Type B pancreatic cell (in vitro differentiated cells): ENCODE measurements at regions not wholly inside any gene's neighbourhood (a gene's known extent, or its start where the extent isn't known, plus 50 kb on each side); places are given as distances from the start of the nearest gene placed in this dataset.
A peak's percentile ranks its signal among the peaks of the same experiment; 100 is the strongest.
"Not testable (repeated sequence)": the region's sequence is repeated elsewhere in the genome, so short reads cannot be mapped to it uniquely, and the experiment has no call there.

Source experiments
- DNase-seq: peaks from one replicate; pipeline ENCODE4 v3.0.0; 2021; ENCODE audit warnings: mixed read lengths; ENCODE audit not compliant: unreplicated experiment; ENCODE audit errors: extremely low spot score
- H3K27ac Mint-ChIP-seq: 2 replicates; pipeline ENCODE4 v1.8.0; 2021; ENCODE audit warnings: mild to moderate bottlenecking, mixed read lengths
- H3K27me3 Mint-ChIP-seq: 2 replicates; pipeline ENCODE4 v1.8.0; 2021; ENCODE audit warnings: mixed read lengths
- H3K36me3 Mint-ChIP-seq: 2 replicates; pipeline ENCODE4 v1.8.0; 2021; ENCODE audit warnings: mixed read lengths
- H3K4me1 Mint-ChIP-seq: one replicate; pipeline ENCODE4 v1.8.0; 2021; ENCODE audit warnings: mixed read lengths; ENCODE audit not compliant: unreplicated experiment
- H3K4me3 Mint-ChIP-seq: 2 replicates; pipeline ENCODE4 v1.8.0; 2021; ENCODE audit warnings: mild to moderate bottlenecking, mixed read lengths
- H3K9me3 Mint-ChIP-seq: 2 replicates; pipeline ENCODE4 v1.8.0; 2021; ENCODE audit warnings: mixed read lengths
- TF ChIP-seq, protein P1 (sequence below): fragments of 200-600 bp; sonication (generic); conservative IDR thresholded peaks from 2 replicates; pipeline ENCODE4 v1.5.0; 2021; ENCODE audit warnings: antibody characterized with exemption, mild to moderate bottlenecking

DNA sequence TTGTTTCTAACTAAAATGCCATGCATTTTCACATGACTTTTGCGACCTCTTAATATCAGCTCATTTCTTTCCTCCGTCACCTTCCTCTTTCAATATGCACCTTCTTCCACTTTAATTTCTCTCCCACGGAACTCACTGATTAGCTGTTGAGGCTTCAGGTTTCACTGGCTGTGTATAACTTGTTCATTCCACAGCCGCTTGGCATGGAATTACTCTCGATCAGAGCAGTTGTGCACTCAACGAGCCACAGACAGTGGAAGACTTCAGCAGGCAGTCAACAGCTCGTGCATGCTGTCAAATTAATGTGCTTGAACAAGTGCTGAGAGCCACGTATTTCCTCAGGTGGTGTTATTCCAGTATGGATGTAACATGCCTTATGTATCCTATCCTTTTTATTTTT, 491.2 kb upstream of the DDX18 start:
- no peaks in the 10 kb centered on the region for H3K36me3 Mint-ChIP-seq
- no peak for DNase-seq
- H3K4me3 Mint-ChIP-seq, result peak overlapping the region; percentile 4
- TF ChIP-seq, protein P1, sequence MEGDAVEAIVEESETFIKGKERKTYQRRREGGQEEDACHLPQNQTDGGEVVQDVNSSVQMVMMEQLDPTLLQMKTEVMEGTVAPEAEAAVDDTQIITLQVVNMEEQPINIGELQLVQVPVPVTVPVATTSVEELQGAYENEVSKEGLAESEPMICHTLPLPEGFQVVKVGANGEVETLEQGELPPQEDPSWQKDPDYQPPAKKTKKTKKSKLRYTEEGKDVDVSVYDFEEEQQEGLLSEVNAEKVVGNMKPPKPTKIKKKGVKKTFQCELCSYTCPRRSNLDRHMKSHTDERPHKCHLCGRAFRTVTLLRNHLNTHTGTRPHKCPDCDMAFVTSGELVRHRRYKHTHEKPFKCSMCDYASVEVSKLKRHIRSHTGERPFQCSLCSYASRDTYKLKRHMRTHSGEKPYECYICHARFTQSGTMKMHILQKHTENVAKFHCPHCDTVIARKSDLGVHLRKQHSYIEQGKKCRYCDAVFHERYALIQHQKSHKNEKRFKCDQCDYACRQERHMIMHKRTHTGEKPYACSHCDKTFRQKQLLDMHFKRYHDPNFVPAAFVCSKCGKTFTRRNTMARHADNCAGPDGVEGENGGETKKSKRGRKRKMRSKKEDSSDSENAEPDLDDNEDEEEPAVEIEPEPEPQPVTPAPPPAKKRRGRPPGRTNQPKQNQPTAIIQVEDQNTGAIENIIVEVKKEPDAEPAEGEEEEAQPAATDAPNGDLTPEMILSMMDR, result no peak
- H3K4me1 Mint-ChIP-seq, result peaks cover 5% of the 10 kb centered on the region
- H3K9me3 Mint-ChIP-seq, result no peaks in the 10 kb centered on the region
- H3K27ac Mint-ChIP-seq, result no peak overlapping the region
- peaks cover 10% of the 10 kb centered on the region for H3K27me3 Mint-ChIP-seq

DNA sequence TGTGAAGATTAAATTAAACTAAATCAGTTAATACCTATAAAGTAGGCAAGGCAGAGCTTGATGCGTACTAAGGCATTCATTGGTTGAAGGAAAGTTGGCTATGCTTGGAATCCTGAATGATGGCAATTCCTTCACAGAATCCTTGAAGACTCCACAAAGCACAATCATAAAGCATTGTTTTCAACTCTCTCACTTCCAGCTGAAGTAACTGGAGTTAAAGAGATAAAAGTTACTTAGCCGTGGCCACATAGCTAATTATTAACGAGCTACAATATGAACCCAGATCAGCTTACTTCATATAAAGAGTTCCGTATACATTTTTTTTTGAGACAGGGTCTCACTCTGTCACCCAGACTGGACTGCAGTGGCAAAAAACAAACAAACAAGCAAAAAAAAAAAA, 483.9 kb upstream of the DDX18 start:
- Mint-ChIP-seq H3K4me3 (no peak overlapping the region), H3K4me1 (no peaks in the 10 kb centered on the region), H3K27me3 (no peaks in the 10 kb centered on the region), H3K9me3 (no peaks in the 10 kb centered on the region), H3K27ac (no peak overlapping the region), H3K36me3 (no peaks in the 10 kb centered on the region)
- DNase-seq, result no peak
- TF ChIP-seq, protein P1, result no peak

DNA sequence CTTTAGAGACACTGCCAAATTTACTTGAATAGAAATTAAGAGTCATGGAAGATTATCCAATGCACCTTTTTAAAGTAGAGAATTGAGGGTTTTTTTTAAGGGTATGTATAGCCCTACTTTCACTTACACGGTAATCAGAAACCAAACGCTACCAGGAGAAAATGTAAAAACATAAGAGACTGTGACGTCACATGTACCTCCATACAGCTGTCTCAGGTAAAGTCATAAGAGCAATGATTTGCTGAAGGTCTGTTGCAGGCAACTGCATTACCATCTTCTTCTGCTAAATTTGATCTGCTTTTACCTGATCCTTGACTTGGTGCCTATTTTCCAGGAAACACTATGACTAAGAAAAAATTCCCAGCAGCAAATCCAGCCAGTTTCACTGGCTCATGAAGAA, 478.5 kb upstream of the DDX18 start:
- H3K4me3 Mint-ChIP-seq, result no peak overlapping the region
- DNase-seq, result no peak
- H3K27me3 Mint-ChIP-seq, result no peaks in the 10 kb centered on the region
- no peaks in the 10 kb centered on the region for H3K36me3 Mint-ChIP-seq
- no peak overlapping the region for H3K27ac Mint-ChIP-seq
- no peaks in the 10 kb centered on the region for H3K9me3 Mint-ChIP-seq
- H3K4me1 Mint-ChIP-seq, result peaks cover 7% of the 10 kb centered on the region
- TF ChIP-seq, protein P1, result no peak

DNA sequence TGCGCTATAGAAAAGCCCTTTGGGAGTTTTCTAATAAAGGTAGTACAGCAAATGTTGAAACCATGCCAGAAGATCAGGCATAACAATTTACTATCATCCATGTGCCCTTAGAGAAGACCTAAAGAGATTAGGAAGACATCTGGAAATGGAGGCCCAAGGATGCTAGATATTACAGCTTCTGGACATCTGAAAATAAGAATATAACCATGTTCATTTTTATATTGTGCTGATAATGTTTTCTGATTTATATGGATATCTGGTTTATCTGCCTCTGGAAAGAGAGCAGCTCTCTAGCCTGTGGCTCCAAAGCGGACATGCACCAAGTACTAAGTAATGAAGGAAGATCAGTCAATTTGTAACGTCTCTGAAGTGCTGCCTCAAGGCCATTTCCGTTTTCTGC, 478.0 kb upstream of the DDX18 start:
- Mint-ChIP-seq H3K4me1 (peaks cover 7% of the 10 kb centered on the region), H3K36me3 (no peaks in the 10 kb centered on the region), H3K27me3 (no peaks in the 10 kb centered on the region), H3K9me3 (no peaks in the 10 kb centered on the region), H3K4me3 (no peak overlapping the region), H3K27ac (no peak overlapping the region)
- no peak for DNase-seq
- TF ChIP-seq, protein P1, result no peak

DNA sequence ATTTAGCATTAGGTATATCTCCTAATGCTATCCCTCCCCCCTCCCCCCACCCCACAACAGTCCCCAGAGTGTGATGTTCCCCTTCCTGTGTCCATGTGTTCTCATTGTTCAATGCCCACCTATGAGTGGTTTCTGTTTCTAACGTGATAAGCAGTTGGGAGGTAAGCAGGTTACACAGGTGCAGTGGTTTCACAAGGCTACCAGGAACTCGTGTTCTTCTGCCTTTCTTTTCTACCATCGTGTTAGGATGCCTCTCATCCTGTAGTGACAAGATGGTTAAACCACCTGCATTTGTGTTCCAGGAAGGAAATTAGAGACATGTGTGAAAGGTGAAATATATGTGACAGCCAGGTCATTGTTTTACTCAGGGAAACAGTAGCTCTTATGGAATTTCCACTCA, 476.5 kb upstream of the DDX18 start:
- H3K27ac Mint-ChIP-seq, H3K27me3 Mint-ChIP-seq, H3K4me3 Mint-ChIP-seq, H3K4me1 Mint-ChIP-seq, H3K36me3 Mint-ChIP-seq, DNase-seq, H3K9me3 Mint-ChIP-seq: not testable (repeated sequence)

DNA sequence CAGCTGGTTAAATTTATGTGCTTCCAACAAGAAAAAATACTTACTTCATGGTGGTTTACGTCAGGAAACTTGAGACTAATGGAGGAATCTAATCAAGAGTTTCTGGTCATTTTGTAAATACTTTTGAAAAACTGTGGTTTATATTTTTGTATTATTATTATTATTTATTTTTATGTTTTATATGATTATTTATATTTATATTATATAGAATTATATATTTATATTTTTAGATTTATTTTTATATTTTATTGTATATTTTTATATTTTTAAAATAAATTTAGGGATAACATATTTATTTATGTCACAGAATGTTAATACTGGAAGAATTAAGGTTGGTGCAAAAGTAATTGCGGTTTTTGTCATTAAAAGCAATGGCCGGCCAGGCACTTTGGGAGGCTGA, 474.5 kb upstream of the DDX18 start:
- no peak overlapping the region for H3K27ac Mint-ChIP-seq
- no peak overlapping the region for H3K4me3 Mint-ChIP-seq
- no peak for DNase-seq
- H3K27me3 Mint-ChIP-seq, result no peaks in the 10 kb centered on the region
- TF ChIP-seq, protein P1, result no peak
- peaks cover 7% of the 10 kb centered on the region for H3K4me1 Mint-ChIP-seq
- H3K36me3 Mint-ChIP-seq, result no peaks in the 10 kb centered on the region
- H3K9me3 Mint-ChIP-seq, result no peaks in the 10 kb centered on the region
